ENCODE measurements at regions not wholly inside any gene's neighbourhood (a gene's known extent, or its start where the extent isn't known, plus 50 kb on each side); places are given as distances from the start of the nearest gene placed in this dataset.
"Not testable (repeated sequence)": the region's sequence is repeated elsewhere in the genome, so short reads cannot be mapped to it uniquely, and the experiment has no call there.

DNA sequence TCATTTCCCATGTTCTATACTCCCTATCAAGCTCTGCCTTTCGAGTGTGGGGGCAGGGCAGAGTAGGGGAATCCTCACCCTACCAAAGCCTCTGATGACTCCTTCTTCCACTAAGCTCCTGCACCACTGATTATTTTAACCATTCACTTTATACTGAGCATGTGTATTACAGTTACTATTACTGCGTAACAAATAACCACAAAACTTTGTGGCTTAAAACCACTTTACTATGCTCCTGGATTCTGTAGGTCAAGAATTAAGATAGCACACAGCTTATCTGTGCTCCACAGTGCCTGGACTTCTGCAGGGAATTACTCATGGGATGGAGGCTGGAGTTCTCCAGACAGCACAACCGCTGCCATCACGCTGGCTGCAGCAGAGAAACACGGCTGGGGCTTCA lies 117.4 kb upstream of the DNAJC10 start:
- no peak for DNase-seq

DNA sequence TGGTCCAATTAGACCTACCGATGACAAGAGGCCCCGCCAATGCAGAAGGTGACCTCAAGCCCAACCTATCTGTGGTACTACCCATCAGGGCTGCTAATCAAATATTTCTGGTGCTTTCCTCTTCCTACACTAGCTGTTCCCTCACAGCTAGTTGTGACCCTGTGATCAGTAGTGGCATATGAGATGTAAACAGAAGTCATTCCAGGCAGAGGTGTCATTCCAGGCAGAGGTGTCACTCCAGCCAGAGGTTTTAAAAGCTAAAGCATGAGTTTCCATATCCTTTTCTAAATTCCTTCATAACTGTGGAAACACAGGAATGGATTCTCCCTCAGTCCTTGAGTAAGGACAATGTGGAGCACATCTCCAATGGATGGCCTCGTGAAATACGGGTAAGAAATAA lies 110.9 kb upstream of the DNAJC10 start:
- no peak for DNase-seq

DNA sequence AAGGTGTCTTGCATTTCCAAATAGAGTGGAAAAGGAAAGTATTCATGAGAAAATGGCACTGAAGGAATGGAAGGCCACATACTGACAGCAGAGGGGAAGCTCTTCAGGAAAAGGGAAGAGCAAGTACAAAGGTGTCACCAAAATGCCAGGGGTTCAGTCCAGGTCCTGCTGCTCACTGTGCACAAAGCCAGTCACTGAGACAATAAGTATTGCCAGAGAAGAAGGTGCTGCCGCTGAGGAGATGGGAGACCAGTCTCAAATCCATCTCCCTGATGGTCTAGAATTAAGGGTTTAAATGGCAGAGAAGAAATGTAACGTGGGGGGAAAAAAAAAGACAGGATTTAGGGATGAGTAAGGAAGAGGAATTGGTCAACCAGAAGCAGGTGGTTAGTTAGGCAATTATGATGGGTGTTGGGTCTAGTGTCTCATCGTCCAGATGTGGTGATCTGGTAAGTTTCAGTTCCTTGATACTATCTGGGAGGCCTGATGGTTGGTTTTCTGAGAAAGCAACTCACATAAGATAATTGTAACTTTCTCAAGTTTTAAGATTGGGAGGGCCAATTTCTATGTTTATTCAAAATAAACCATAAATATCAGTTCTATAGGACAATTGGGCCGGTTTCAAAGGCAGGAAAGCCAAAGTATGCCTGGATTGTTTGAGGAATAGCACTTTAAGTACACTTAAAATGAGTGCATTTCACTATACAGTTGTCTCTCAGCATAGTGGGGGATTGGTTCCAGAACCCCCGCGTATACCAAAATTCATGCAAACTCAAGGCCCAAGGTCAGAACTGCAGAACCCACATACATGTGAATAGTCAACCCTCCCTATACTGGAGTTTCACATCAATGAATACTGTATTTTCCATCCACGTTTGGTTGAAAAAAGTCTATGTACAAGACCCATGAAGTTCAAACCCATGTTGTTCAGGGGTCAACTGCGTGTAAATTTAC lies 109.1 kb upstream of the DNAJC10 start:
- no peak for DNase-seq

- DNase-seq, result no peak
Measured at GRCh38 chr2:182608181-182608845, 107.7 kb upstream of the DNAJC10 start.

- not testable (repeated sequence) for DNase-seq
Measured at GRCh38 chr2:182609005-182609404, 107.1 kb upstream of the DNAJC10 start.

- no peak for DNase-seq
Measured at GRCh38 chr2:182610231-182610630, 105.8 kb upstream of the DNAJC10 start.

- no peak for DNase-seq
Measured at GRCh38 chr2:182611009-182611408, 105.0 kb upstream of the DNAJC10 start.

GRCh38 chr2:182615036-182615435 lies 101.0 kb upstream of the DNAJC10 start:
- DNase-seq, result no peak

DNA sequence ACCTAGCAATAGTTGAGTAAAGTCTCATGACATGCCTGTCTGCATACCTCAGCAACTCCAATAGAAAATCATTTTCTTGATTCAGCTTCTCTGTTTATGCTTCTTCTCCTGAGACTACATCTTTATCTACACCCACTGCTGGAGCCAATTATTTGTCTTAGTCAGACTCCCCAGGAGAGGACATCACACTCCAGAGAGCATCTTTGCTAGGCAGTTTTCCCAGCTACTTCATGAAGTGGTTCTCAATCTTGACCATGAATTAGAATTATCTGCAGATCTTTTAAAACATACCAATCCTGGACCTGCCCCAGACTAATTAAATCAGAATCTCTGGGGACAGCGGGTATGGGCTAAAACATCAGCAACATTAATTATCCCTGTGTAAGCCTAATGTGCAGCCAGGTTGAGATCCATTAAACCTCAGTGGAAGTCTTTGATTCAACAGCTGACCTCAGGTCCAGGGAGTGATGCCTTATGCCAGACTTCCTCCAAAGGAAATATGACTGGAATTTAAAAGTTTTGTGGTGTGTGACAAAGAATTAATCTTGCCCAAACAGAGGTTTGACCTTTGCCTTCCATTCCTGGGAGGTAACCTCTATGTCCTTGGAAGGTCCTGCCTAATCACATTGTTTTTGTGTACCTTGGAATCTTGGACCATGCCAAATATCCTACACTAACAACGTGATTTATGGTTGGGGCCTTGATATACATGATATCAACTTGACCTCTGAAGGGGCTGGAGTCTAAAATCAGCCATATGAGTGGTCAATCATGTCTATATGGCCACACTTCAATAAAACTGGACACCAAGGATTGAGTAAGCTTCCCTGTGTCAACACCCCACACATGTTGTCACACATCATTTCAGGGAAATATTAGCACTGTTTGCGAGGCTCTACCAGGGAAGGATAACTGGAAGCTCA lies 99.3 kb upstream of the DNAJC10 start:
- DNase-seq, result no peak

GRCh38 chr2:182618672-182619079 lies 97.4 kb upstream of the DNAJC10 start:
- DNase-seq, result no peak

- DNase-seq, result no peak
Measured at GRCh38 chr2:182619276-182619675, 96.8 kb upstream of the DNAJC10 start.

GRCh38 chr2:182621191-182621590 lies 94.9 kb upstream of the DNAJC10 start:
- DNase-seq, result no peak

- no peak for DNase-seq
Measured at GRCh38 chr2:182621810-182622209, 94.2 kb upstream of the DNAJC10 start.

DNA sequence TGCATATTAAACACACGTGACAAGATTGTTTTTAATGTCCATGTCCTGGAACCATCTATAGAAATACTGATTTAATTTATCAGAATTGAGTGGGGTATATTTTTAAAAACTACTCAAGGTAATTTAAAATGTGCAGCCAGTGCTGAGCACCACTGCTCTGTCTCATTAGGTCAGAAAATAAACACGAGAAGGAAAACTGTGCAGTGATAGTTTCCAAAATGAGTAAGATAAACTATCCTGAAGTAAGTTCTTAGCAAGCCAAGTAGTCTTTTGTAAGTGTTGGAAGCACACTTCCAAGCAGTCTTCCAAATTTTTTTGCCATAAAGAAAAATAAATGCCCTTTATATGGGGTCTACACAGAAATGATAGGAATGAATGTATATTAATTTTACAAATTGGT lies 93.8 kb upstream of the DNAJC10 start:
- no peak for DNase-seq

DNA sequence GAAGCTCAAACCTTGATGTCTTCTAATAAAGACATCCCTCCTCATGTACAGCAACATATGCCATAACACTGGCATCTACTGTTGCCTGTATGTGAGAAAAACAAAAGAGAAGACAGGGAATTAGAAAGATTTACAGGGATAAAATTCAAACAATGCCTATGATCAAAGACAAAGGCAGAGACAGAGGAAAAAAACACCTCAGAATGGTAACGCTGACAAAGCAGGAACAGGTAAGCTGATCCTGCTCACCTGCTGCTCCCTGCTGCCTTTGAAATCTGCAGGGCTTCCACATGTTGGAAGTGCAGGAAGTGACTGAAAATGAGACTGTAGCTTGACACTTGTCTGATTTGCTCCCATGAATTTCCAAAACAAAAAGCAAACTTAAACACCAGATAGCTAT lies 90.2 kb upstream of the DNAJC10 start:
- peak; percentile 96 for DNase-seq

GRCh38 chr2:182628916-182629315 lies 87.1 kb upstream of the DNAJC10 start:
- DNase-seq, result no peak

DNA sequence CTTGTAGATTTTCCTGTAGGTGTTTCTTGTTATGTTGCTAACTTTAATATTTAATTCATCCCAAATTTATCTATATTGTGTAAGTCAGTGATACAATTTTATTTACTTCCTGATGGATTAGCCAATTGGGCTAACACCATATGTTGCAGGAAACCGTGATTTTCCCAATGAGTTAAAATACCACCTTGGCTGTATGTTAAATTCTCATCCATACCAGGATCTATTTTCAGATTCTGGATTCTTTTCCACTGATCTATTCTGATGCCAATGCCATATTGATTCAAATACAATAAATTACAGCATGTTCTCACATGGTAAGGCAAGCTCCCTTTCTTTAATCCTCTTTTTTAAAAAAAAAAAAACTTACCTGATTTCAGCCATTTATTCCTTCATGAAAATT lies 85.8 kb upstream of the DNAJC10 start:
- DNase-seq, result no peak

DNA sequence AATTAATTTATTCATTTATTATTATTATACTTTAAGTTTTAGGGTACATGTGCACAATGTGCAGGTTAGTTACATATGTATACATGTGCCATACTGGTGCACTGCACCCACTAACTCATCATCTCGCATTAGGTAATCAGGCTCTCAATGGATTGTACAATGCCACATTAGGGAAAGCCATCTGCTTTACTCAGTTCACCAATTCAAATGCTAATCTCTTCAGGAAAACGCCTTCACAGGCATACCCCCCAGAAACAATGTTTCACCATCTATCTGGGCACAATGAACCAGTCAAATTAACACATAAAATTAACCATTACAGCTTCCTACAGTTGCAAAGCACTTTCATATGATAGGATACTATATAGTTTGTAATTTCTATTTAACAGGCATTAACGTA lies 84.8 kb upstream of the DNAJC10 start:
- DNase-seq, result no peak

DNA sequence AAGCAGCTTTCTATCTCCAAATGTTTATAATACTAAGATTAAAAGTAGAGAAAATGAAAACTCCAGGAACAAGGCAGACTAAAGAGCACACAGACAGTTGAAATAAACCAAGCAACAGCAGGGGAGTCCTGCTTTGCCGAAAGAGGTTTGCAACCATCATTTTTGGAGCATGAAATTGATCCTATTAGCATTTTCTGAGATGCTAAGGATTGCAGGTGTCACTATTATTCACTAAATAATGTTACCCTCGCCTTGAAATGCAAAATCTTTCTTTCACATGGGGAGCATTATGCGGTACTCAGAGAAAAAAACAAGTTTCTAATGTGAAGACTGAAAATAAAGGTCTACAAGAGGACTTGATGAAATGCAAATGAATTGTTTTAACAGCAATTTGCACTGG lies 81.7 kb upstream of the DNAJC10 start:
- DNase-seq, result no peak

DNA sequence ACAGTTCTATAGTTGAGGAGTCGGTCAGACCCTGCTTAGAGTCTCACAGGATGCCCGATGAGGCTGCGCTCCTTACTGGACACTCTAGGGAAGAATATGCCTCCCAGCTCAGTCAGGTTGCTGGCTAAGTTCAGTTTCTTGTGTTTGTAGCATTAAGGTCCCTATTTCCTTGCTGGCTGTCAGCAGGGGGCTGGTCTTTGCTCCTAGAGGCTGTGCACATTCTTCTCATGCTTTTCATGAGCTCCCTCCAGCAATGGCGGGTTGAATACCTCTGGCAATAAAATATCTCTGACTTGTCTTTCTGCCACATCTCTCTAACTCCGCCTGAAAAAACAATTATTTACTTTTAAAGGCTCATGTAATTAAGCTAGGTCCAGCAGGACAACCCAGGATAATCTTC lies 79.4 kb upstream of the DNAJC10 start:
- DNase-seq, result no peak

DNA sequence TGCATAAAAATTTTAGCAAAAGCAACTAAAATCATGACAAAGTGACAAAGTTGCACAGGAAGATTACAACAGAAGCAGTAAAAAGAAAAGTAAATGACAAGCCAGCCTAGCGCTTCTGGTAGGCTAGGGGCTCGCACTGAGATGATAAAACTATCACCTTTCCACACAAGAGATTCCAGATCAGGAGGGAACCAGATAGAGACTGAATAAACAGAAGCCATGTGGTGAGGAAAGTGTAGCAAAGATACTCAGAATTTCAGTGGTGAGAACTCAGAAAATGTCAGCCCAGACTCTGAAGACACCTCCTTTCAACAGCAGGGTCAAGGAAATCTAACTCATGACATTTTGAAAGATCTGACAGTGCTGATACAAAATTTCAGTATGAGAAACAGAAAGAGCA lies 77.4 kb upstream of the DNAJC10 start:
- no peak for DNase-seq

- DNase-seq, result no peak
Measured at GRCh38 chr2:182639971-182640370, 76.1 kb upstream of the DNAJC10 start.

GRCh38 chr2:182642328-182642727 lies 73.7 kb upstream of the DNAJC10 start:
- no peak for DNase-seq
